ENCODE measurements at regions not wholly inside any gene's neighbourhood (a gene's known extent, or its start where the extent isn't known, plus 50 kb on each side); places are given as distances from the start of the nearest gene placed in this dataset.
"Not testable (repeated sequence)": the region's sequence is repeated elsewhere in the genome, so short reads cannot be mapped to it uniquely, and the experiment has no call there.

GRCh38 chr2:22143840-22144239 is 1020.1 kb downstream of the TDRD15 start:
- no peak overlapping the region for H3K27ac ChIP-seq
- no peaks in the 10 kb centered on the region for H3K27me3 ChIP-seq
- DNase-seq, result no peak
- H3K4me1 ChIP-seq, result no peaks in the 10 kb centered on the region
- intact Hi-C loops (cut with DNase I), result no loop called here
- H3K9ac ChIP-seq (ENCODE audit: low read depth in 2 of 2, low read length in 2 of 2), result no peak overlapping the region
- no peaks in the 10 kb centered on the region for H3K36me3 ChIP-seq
- no peaks in the 10 kb centered on the region for H3K9me3 ChIP-seq
- no peak for TF ChIP-seq CTCF (IDR thresholded peaks at IDR 0.05)
- no peak overlapping the region for H3K4me3 ChIP-seq

GRCh38 chr2:22153931-22154613 is 1030.3 kb downstream of the TDRD15 start:
- Histone ChIP-seq H3K4me1 (no peaks in the 10 kb centered on the region), H3K36me3 (no peaks in the 10 kb centered on the region), H3K27ac (no peak overlapping the region), H3K9ac (ENCODE audit: low read depth in 2 of 2, low read length in 2 of 2) (no peak overlapping the region), H3K27me3 (no peaks in the 10 kb centered on the region), H3K9me3 (no peaks in the 10 kb centered on the region), H3K4me3 (no peak overlapping the region)
- intact Hi-C loops (cut with DNase I), result no loop called here
- no peak for TF ChIP-seq CTCF (IDR thresholded peaks at IDR 0.05)
- no peak for DNase-seq

- H3K4me3 ChIP-seq; H3K36me3 ChIP-seq; H3K9ac ChIP-seq (ENCODE audit: low read depth in 2 of 2, low read length in 2 of 2); H3K4me1 ChIP-seq; intact Hi-C loops (cut with DNase I); H3K27me3 ChIP-seq; H3K9me3 ChIP-seq; H3K27ac ChIP-seq; DNase-seq: not testable (repeated sequence)
Observed at GRCh38 chr2:22156661-22157060, 1032.9 kb downstream of the TDRD15 start.

GRCh38 chr2:22167256-22167655 is 1043.5 kb downstream of the TDRD15 start:
- intact Hi-C loops (cut with DNase I), result no loop called here
- Histone ChIP-seq H3K36me3 (no peaks in the 10 kb centered on the region), H3K9ac (ENCODE audit: low read depth in 2 of 2, low read length in 2 of 2) (no peak overlapping the region), H3K27me3 (no peaks in the 10 kb centered on the region), H3K9me3 (peaks cover 3% of the 10 kb centered on the region), H3K4me1 (no peaks in the 10 kb centered on the region), H3K27ac (no peak overlapping the region), H3K4me3 (no peak overlapping the region)
- no peak for DNase-seq
- TF ChIP-seq CTCF (IDR thresholded peaks at IDR 0.05), result no peak

GRCh38 chr2:22175003-22175402 is 1051.2 kb downstream of the TDRD15 start:
- Histone ChIP-seq H3K36me3 (no peaks in the 10 kb centered on the region), H3K4me1 (no peaks in the 10 kb centered on the region), H3K4me3 (no peak overlapping the region), H3K9ac (ENCODE audit: low read depth in 2 of 2, low read length in 2 of 2) (no peak overlapping the region), H3K9me3 (no peaks in the 10 kb centered on the region), H3K27me3 (no peaks in the 10 kb centered on the region), H3K27ac (no peak overlapping the region)
- no peak for TF ChIP-seq CTCF (IDR thresholded peaks at IDR 0.05)
- intact Hi-C loops (cut with DNase I), result no loop called here
- no peak for DNase-seq

- TF ChIP-seq CTCF (IDR thresholded peaks at IDR 0.05), result no peak
- intact Hi-C loops (cut with DNase I), result no loop called here
Observed at GRCh38 chr2:22185251-22185650, 1061.5 kb downstream of the TDRD15 start.

GRCh38 chr2:22186261-22186828 is 1062.6 kb downstream of the TDRD15 start:
- DNase-seq; H3K9me3 ChIP-seq; H3K4me3 ChIP-seq; H3K4me1 ChIP-seq; H3K36me3 ChIP-seq; H3K27ac ChIP-seq; intact Hi-C loops (cut with DNase I); H3K9ac ChIP-seq (ENCODE audit: low read depth in 2 of 2, low read length in 2 of 2); H3K27me3 ChIP-seq: not testable (repeated sequence)

More at GRCh38 chr2:22185251-22185650, 1061.5 kb downstream of the TDRD15 start:
- DNase-seq, result no peak
- no peak overlapping the region for H3K9ac ChIP-seq (ENCODE audit: low read depth in 2 of 2, low read length in 2 of 2)
- H3K4me1 ChIP-seq, result no peaks in the 10 kb centered on the region
- H3K36me3 ChIP-seq, result no peaks in the 10 kb centered on the region
- H3K27ac ChIP-seq, result no peak overlapping the region
- H3K9me3 ChIP-seq, result no peaks in the 10 kb centered on the region
- H3K27me3 ChIP-seq, result no peaks in the 10 kb centered on the region
- no peak overlapping the region for H3K4me3 ChIP-seq

All from colonic mucosa (tissue), 4 donors.